H1 (cell line): ENCODE measurements at regions not wholly inside any gene's neighbourhood (a gene's known extent, or its start where the extent isn't known, plus 50 kb on each side); places are given as distances from the start of the nearest gene placed in this dataset.

Experiments
- CTCF ChIA-PET: fragments of 300-600 bp; sonication (Branson Sonifier 250); formaldehyde crosslinking; loops from one replicate; lab custom pipeline; 2021; ENCODE audit not compliant: partially characterized antibody; lab: Charles Lee
- POLR2A ChIA-PET: fragments of 300-600 bp; sonication (Branson Sonifier 250); formaldehyde crosslinking; loops from one replicate; lab custom pipeline; 2021; ENCODE audit warnings: inconsistent platforms; ENCODE audit not compliant: partially characterized antibody; lab: Charles Lee
- DNase-seq, 2 experiments: peaks; one replicate each; pipeline versions ENCODE4 v3.0.0 to v3.0.0-alpha.2; 2010 to 2022; ENCODE audit warnings: low spot score in 2 of 2, low read depth in 1 of 2, mixed read lengths in 1 of 2
- FAIRE-seq: peaks from 2 replicates; lab custom pipeline; 2011; peaks lifted over from hg19 to GRCh38; lab: Jason Lieb, UNC
- H2AFZ ChIP-seq: 2 replicates; pipeline ENCODE4 v1.8.1; 2012; ENCODE audit warnings: low read length, inconsistent platforms
- H2AK5ac ChIP-seq: 2 replicates; pipeline ENCODE4 v1.6.1; 2013; ENCODE audit warnings: low read depth, low read length
- H2BK120ac ChIP-seq: replicated peaks from 2 replicates; pipeline ENCODE3; 2013; ENCODE audit warnings: low read depth, low read length, inconsistent platforms
- H2BK12ac ChIP-seq: 2 replicates; pipeline ENCODE4 v1.6.1; 2013; ENCODE audit warnings: low read depth, low read length
- H2BK15ac ChIP-seq: 2 replicates; pipeline ENCODE4 v1.6.1; 2013; ENCODE audit warnings: low read length
- H2BK20ac ChIP-seq: 2 replicates; pipeline ENCODE4 v1.6.1; 2013; ENCODE audit warnings: low read length
- H2BK5ac ChIP-seq: 2 replicates; pipeline ENCODE4 v1.6.1; 2013; ENCODE audit warnings: low read depth, low read length
- H3K14ac ChIP-seq: 2 replicates; pipeline ENCODE4 v1.6.1; 2013; ENCODE audit warnings: inconsistent platforms; ENCODE audit not compliant: insufficient read length
- H3K18ac ChIP-seq: 2 replicates; pipeline ENCODE4 v1.6.1; 2013; ENCODE audit warnings: low read length; ENCODE audit errors: extremely low read depth
- H3K23ac ChIP-seq: 2 replicates; pipeline ENCODE4 v1.6.1; 2013; ENCODE audit warnings: inconsistent platforms; ENCODE audit not compliant: insufficient read length
- H3K23me2 ChIP-seq: 2 replicates; pipeline ENCODE4 v1.6.1; 2013; ENCODE audit warnings: low read depth, low read length
- H3K27ac ChIP-seq: 2 replicates; pipeline ENCODE4 v1.6.1; 2011; ENCODE audit warnings: low read depth, low read length, inconsistent platforms
- H3K27me3 ChIP-seq, 4 experiments: replicated peaks in 1 of 4; 1 replicate in 1 of 4; 2 replicates in 3 of 4; pipeline versions ENCODE4 v1.6.1 to v1.8.1; 2011 to 2013; ENCODE audit warnings: low read length in 3 of 4, mild to moderate bottlenecking in 3 of 4, inconsistent platforms in 2 of 4, mixed read lengths in 2 of 4, moderate library complexity in 1 of 4; ENCODE audit not compliant: control insufficient read depth in 3 of 4, insufficient read depth in 3 of 4; ENCODE audit errors: extremely low read depth in 1 of 4
- H3K36me3 ChIP-seq, 4 experiments: 2 replicates each; pipeline versions ENCODE4 v1.6.1 to v1.8.1; 2011 to 2013; ENCODE audit warnings: mild to moderate bottlenecking in 4 of 4, low read length in 3 of 4, moderate library complexity in 2 of 4, control low read depth in 1 of 4, inconsistent platforms in 1 of 4; ENCODE audit not compliant: insufficient read depth in 4 of 4, control insufficient read depth in 2 of 4
- H3K4ac ChIP-seq: replicated peaks from 2 replicates; pipeline ENCODE3; 2013; ENCODE audit warnings: low read length, low read depth, mixed read lengths, inconsistent platforms; ENCODE audit not compliant: insufficient read length
- H3K4me1 ChIP-seq, 4 experiments: replicated peaks in 1 of 4; 1 replicate in 1 of 4; 2 replicates in 3 of 4; pipeline versions ENCODE4 v1.6.1 to v1.8.1; 2011 to 2013; ENCODE audit warnings: low read length in 3 of 4, inconsistent platforms in 2 of 4, mixed read lengths in 1 of 4; ENCODE audit not compliant: insufficient read depth in 4 of 4, control insufficient read depth in 3 of 4
- H3K4me2 ChIP-seq, 2 experiments: 2 replicates each; pipeline versions ENCODE4 v1.6.1 to v1.8.1; 2011 to 2013; ENCODE audit warnings: low read depth in 2 of 2, low read length in 2 of 2, control low read depth in 1 of 2, inconsistent platforms in 1 of 2, mild to moderate bottlenecking in 1 of 2; ENCODE audit not compliant: insufficient read depth in 1 of 2
- H3K4me3 ChIP-seq, 4 experiments: fragments of 200-600, 300-600 bp in 1 of 4; sonication (generic), shearing (Covaris generic), sonication (Bioruptor Twin) in 1 of 4; 2 replicates each; pipeline versions ENCODE4 v1.5.1 to v1.8.1; 2011 to 2016; ENCODE audit warnings: low read length in 4 of 4, low read depth in 3 of 4, control low read depth in 2 of 4, inconsistent platforms in 2 of 4, mild to moderate bottlenecking in 2 of 4, mixed read lengths in 1 of 4, moderate library complexity in 1 of 4; ENCODE audit not compliant: insufficient read depth in 2 of 4; ENCODE audit errors: extremely low read depth in 1 of 4
- H3K56ac ChIP-seq: replicated peaks from 2 replicates; pipeline ENCODE3; 2013; ENCODE audit warnings: low read depth, mild to moderate bottlenecking, mixed read lengths, low read length, inconsistent platforms; ENCODE audit not compliant: insufficient read length
- H3K79me1 ChIP-seq: 2 replicates; pipeline ENCODE4 v1.6.1; 2013; ENCODE audit warnings: low read depth, low read length, control low read depth
- H3K79me2 ChIP-seq, 2 experiments: 2 replicates each; pipeline versions ENCODE4 v1.6.1 to v1.8.1; 2012 to 2013; ENCODE audit warnings: low read length in 2 of 2, mild to moderate bottlenecking in 2 of 2, inconsistent platforms in 1 of 2; ENCODE audit not compliant: insufficient read depth in 2 of 2, control insufficient read depth in 1 of 2
- H3K9ac ChIP-seq, 4 experiments: replicated peaks in 1 of 4; 1 replicate in 1 of 4; 2 replicates in 3 of 4; pipeline versions ENCODE4 v1.6.1 to v1.8.1; 2011 to 2013; ENCODE audit warnings: low read depth in 3 of 4, low read length in 3 of 4, control low read depth in 2 of 4, mild to moderate bottlenecking in 2 of 4, moderate library complexity in 2 of 4, inconsistent platforms in 1 of 4; ENCODE audit errors: extremely low read depth in 1 of 4
- H3K9me3 ChIP-seq, 2 experiments: 2 replicates each; pipeline versions ENCODE4 v1.6.1 to v1.8.1; 2012 to 2013; ENCODE audit warnings: mild to moderate bottlenecking in 2 of 2, moderate library complexity in 2 of 2, control low read depth in 1 of 2, inconsistent platforms in 1 of 2, low read depth in 1 of 2, low read length in 1 of 2, mixed read lengths in 1 of 2; ENCODE audit not compliant: insufficient read depth in 2 of 2
- H4K20me1 ChIP-seq, 2 experiments: replicated peaks in 1 of 2; 2 replicates each; pipeline versions ENCODE3 to v1.8.1; 2011 to 2013; ENCODE audit warnings: inconsistent platforms in 2 of 2, low read length in 2 of 2, mild to moderate bottlenecking in 1 of 2; ENCODE audit not compliant: insufficient read depth in 2 of 2, control insufficient read depth in 1 of 2
- H4K5ac ChIP-seq: 2 replicates; pipeline ENCODE4 v1.6.1; 2013; ENCODE audit warnings: low read length, low read depth, mixed read lengths, inconsistent platforms; ENCODE audit not compliant: insufficient read length
- H4K8ac ChIP-seq: 2 replicates; pipeline ENCODE4 v1.8.0; 2013; ENCODE audit warnings: mild to moderate bottlenecking, moderate library complexity, low read length, inconsistent platforms; ENCODE audit not compliant: insufficient read depth; ENCODE audit errors: extremely low read depth
- H4K91ac ChIP-seq: replicated peaks from 2 replicates; pipeline ENCODE3; 2013; ENCODE audit warnings: low read length, mixed read lengths, inconsistent platforms; ENCODE audit not compliant: insufficient read length
- ATF2 ChIP-seq: IDR thresholded peaks from 2 replicates; pipeline ENCODE4 v1.6.1; 2012; ENCODE audit warnings: low read length, inconsistent platforms
- CEBPB ChIP-seq: IDR thresholded peaks from 2 replicates; pipeline ENCODE4 v1.6.1; 2012; ENCODE audit warnings: low read depth, low read length
- CHD2 ChIP-seq: IDR thresholded peaks from 2 replicates; pipeline ENCODE4 v1.6.1; 2012; ENCODE audit warnings: low read length, improper control_type of control experiment
- CTBP2 ChIP-seq: IDR thresholded peaks from 2 replicates; pipeline ENCODE4 v1.7.0; 2011; ENCODE audit warnings: borderline replicate concordance, mild to moderate bottlenecking, moderate library complexity, mixed read lengths, low read length; ENCODE audit not compliant: insufficient read depth, insufficient read length
- EGR1 ChIP-seq: IDR thresholded peaks from 2 replicates; pipeline ENCODE4 v1.6.1; 2011; ENCODE audit warnings: low read depth, low read length, borderline replicate concordance
- FOSL1 ChIP-seq: IDR thresholded peaks from 2 replicates; pipeline ENCODE4 v1.6.1; 2011; ENCODE audit warnings: mild to moderate bottlenecking, low read depth, low read length, moderate library complexity; ENCODE audit not compliant: insufficient read depth
- GTF2F1 ChIP-seq: IDR thresholded peaks from 2 replicates; pipeline ENCODE4 v1.6.1; 2012; ENCODE audit warnings: low read depth, low read length, improper control_type of control experiment, borderline replicate concordance
- KDM5A ChIP-seq: fragments of 200-600 bp; IDR thresholded peaks from 2 replicates; pipeline ENCODE4 v1.7.1; 2012; ENCODE audit warnings: mild to moderate bottlenecking, low read length, inconsistent platforms, mixed read lengths
- RXRA ChIP-seq: IDR thresholded peaks from 2 replicates; pipeline ENCODE4 v1.6.1; 2011; ENCODE audit warnings: low read depth, mild to moderate bottlenecking, low read length, moderate library complexity; ENCODE audit not compliant: insufficient read depth
- SIRT6 ChIP-seq: IDR thresholded peaks from one replicate; pipeline ENCODE4 v1.7.1; 2012; ENCODE audit warnings: low read length, inconsistent platforms
- SIX5 ChIP-seq: IDR thresholded peaks from 2 replicates; pipeline ENCODE4 v1.6.1; 2011; ENCODE audit warnings: mild to moderate bottlenecking, low read depth, low read length
- SP1 ChIP-seq: IDR thresholded peaks from 2 replicates; pipeline ENCODE4 v1.6.1; 2011; ENCODE audit warnings: low read depth, low read length
- TAF1 ChIP-seq: IDR thresholded peaks from 2 replicates; pipeline ENCODE4 v1.6.1; 2011; ENCODE audit warnings: mild to moderate bottlenecking, low read depth, low read length
- TBP ChIP-seq: IDR thresholded peaks from 2 replicates; pipeline ENCODE4 v1.6.1; 2011; ENCODE audit warnings: low read depth, low read length, improper control_type of control experiment
- TEAD4 ChIP-seq: IDR thresholded peaks from 2 replicates; pipeline ENCODE4 v1.6.1; 2012; ENCODE audit warnings: low read depth, low read length, inconsistent platforms, mixed read lengths
- WGBS, 2 experiments: shearing (Covaris generic) in 1 of 2; methylation state at CpG; one replicate each; pipeline versions ENCODE4 v1.1.6 to v1.1.7; 2013 to 2015; ENCODE audit warnings: low lambda C conversion rate in 2 of 2, mixed read lengths in 2 of 2, inconsistent platforms in 1 of 2, low coverage in 1 of 2, missing lambda C conversion rate in 1 of 2; ENCODE audit not compliant: insufficient replicate concordance in 2 of 2, insufficient coverage in 1 of 2, insufficient read length in 1 of 2; ENCODE audit errors: extremely low coverage in 1 of 2, missing lambda C conversion rate in 1 of 2; 5-methylcytosine and 5-hydroxymethylcytosine counted together

GRCh38 chr2:226308986-226309385 lies 490.6 kb downstream of the IRS1 start:
- Histone ChIP-seq H2BK15ac (no peak overlapping the region), H2AFZ (no peak overlapping the region), H3K23ac (no peak overlapping the region), H4K5ac (no peak overlapping the region), H2AK5ac (no peak overlapping the region), H3K56ac (no peak overlapping the region), H3K9ac (no peak overlapping the region), H3K4me3 (no peak overlapping the region), H3K18ac (no peak overlapping the region), H3K36me3 (no peaks in the 10 kb centered on the region), H2BK12ac (no peak overlapping the region), H2BK5ac (no peak overlapping the region), H3K14ac (no peak overlapping the region), H3K79me1 (no peaks in the 10 kb centered on the region), H4K20me1 (no peaks in the 10 kb centered on the region), H4K91ac (no peak overlapping the region), H2BK120ac (no peak overlapping the region), H3K79me2 (no peaks in the 10 kb centered on the region), H3K4me2 (no peak overlapping the region), H3K9me3 (no peaks in the 10 kb centered on the region), H2BK20ac (no peak overlapping the region), H4K8ac (no peak overlapping the region), H3K4ac (no peak overlapping the region), H3K27me3 (no peaks in the 10 kb centered on the region), H3K4me1 (no peaks in the 10 kb centered on the region), H3K27ac (no peak overlapping the region), H3K23me2 (no peaks in the 10 kb centered on the region; the same call in 1 of the 2 replicates)
- POLR2A ChIA-PET: no interaction called here
- DNase-seq (no peak), FAIRE-seq (no peak)
- no peak for TF ChIP-seq CEBPB
- no peak for TF ChIP-seq FOSL1
- TF ChIP-seq SIRT6: no peak
- TF ChIP-seq CTBP2: no peak
- no peak for TF ChIP-seq TAF1
- no peak for TF ChIP-seq TBP
- TF ChIP-seq SIX5: no peak
- no peak for TF ChIP-seq TEAD4
- TF ChIP-seq EGR1: no peak
- no peak for TF ChIP-seq CHD2
- TF ChIP-seq SP1: no peak
- no peak for TF ChIP-seq ATF2
- no peak for TF ChIP-seq RXRA
- TF ChIP-seq KDM5A: no peak
- no peak for TF ChIP-seq GTF2F1
- CTCF ChIA-PET: interaction anchor here (0.6 to 0.7 kb wide), 2 partner anchors 379 to 392 kb away, joined by 3 read pairs; no protein-coding TSS in a partner anchor
- 91% methylated on average over 2 of the region's 2 CpGs; no CpG with 5 or more reads in 1 of the 2 experiments for WGBS, 2 experiments
